ENCODE measurements at regions not wholly inside any gene's neighbourhood (a gene's known extent, or its start where the extent isn't known, plus 50 kb on each side); places are given as distances from the start of the nearest gene placed in this dataset.
A peak's percentile ranks its signal among the peaks of the same experiment; 100 is the strongest.

DNA sequence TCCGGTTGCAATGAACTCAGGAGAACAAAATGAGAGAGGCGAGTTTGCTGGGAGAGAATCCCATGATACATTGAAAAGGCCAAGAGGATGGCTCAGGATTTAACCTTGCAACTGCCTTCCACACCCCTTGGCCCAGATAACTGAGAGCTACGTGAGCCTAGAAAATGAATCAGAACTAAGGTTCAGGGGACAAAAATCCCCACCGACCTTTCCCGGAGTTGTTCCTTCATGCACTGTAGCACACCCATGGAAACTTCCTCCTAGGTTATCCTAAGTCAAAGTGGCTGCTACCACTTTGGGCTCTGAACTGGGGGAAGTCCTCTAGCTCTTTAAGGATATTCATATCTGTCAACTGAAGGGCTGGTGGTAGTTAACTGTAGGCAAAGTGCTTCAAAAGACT is 58.3 kb upstream of the SLC4A7 start (continued):
- TF ChIP-seq, protein P1, sequence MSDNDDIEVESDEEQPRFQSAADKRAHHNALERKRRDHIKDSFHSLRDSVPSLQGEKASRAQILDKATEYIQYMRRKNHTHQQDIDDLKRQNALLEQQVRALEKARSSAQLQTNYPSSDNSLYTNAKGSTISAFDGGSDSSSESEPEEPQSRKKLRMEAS (IDR thresholded peaks at IDR 0.05): no peak
- TF ChIP-seq, protein P2, sequence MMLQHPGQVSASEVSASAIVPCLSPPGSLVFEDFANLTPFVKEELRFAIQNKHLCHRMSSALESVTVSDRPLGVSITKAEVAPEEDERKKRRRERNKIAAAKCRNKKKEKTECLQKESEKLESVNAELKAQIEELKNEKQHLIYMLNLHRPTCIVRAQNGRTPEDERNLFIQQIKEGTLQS (IDR thresholded peaks at IDR 0.05): no peak
- TF ChIP-seq POLR2AphosphoS5 (IDR thresholded peaks at IDR 0.05; ENCODE audit: low read depth, low read length) (no peak), EGR1 (IDR thresholded peaks at IDR 0.05; ENCODE audit: low read depth) (no peak)

DNA sequence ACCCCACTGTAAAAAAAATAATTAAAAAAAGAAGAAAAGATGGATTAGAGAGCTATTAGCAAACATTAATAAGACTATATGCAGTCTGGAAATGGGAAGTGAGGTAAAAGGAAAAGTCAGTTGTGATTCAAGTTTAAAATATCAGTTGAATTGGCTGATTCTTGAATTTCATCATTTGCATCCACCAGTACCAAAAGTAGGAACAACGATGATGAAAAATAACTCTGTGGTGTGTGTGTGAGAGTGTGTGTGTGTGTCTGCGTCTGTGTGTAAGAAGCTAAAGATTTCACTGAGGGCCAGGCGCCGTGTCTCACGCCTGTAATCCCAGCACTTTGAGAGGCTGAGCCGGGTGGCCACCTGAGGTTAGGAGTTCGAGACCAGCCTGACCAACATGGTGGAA is 56.0 kb upstream of the SLC4A7 start:
- Histone ChIP-seq H3K4me3 (replicated peaks in 1 of 2; ENCODE audit: low read depth in 1 of 2, low read length in 2 of 2) (no peak overlapping the region), H3K79me2 (ENCODE audit: insufficient read depth, low read length) (no peaks in the 10 kb centered on the region), H3K27ac (ENCODE audit: low read depth, low read length) (no peak overlapping the region), H3K9ac (ENCODE audit: low read length) (no peak overlapping the region), H2AFZ (ENCODE audit: low read depth, low read length, poor library complexity, severe bottlenecking) (peak overlapping the region; percentile 22), H3K36me3 (ENCODE audit: control insufficient read depth in 1 of 2, insufficient read depth in 2 of 2, low read length in 2 of 2) (no peaks in the 10 kb centered on the region), H3K9me3 (ENCODE audit: control insufficient read depth in 1 of 2, insufficient read depth in 1 of 2, low read depth in 1 of 2, low read length in 2 of 2) (no peaks in the 10 kb centered on the region), H3K4me1 (ENCODE audit: control insufficient read depth in 1 of 2, insufficient read depth in 2 of 2, low read length in 2 of 2) (peaks cover 13 to 27% of the 10 kb centered on the region in 2 experiments), H4K20me1 (ENCODE audit: insufficient read depth) (no peaks in the 10 kb centered on the region), H3K4me2 (ENCODE audit: low read length) (no peak overlapping the region), H3K9me2 (ENCODE audit: insufficient read depth) (no peaks in the 10 kb centered on the region), H3K27me3 (ENCODE audit: insufficient read depth, low read length) (no peaks in the 10 kb centered on the region)
- BruUV-seq (replicated peaks): no TSS peak
- intact Hi-C loops (cut with micrococcal nuclease): no loop called here
- ChIA-PET CTCF (no interaction called here), RAD21 (ENCODE audit: low non-redundant PET in 1 of 2, low total read pairs in 2 of 2, uncharacterized antibody in 2 of 2, unreplicated experiment in 2 of 2) (no interaction called here), POLR2A (no interaction called here)
- DNase-seq (ENCODE audit: low read depth, low spot score): no peak
- no peak for ATAC-seq
- TF ChIP-seq RAD21 (IDR thresholded peaks at IDR 0.05; ENCODE audit: low read depth) (no peak), JUND (IDR thresholded peaks at IDR 0.05) (no peak), SP1 (IDR thresholded peaks at IDR 0.05; ENCODE audit: low read depth) (no peak), ZFX (IDR thresholded peaks at IDR 0.05) (no peak), EZH2phosphoT487 (IDR thresholded peaks at IDR 0.05; ENCODE audit: borderline replicate concordance) (no peak), SIN3A (IDR thresholded peaks at IDR 0.05; ENCODE audit: low read depth) (no peak), POLR2AphosphoS5 (IDR thresholded peaks at IDR 0.05; ENCODE audit: low read depth, low read length) (no peak), CEBPB (IDR thresholded peaks at IDR 0.05; ENCODE audit: low read depth) (no peak), YY1 (IDR thresholded peaks at IDR 0.05; ENCODE audit: extremely low read depth, insufficient replicate concordance, low read depth, low read length) (no peak), ZNF274 (IDR thresholded peaks at IDR 0.05; ENCODE audit: low read depth, low read length) (no peak), POLR2A (IDR thresholded peaks at IDR 0.05; ENCODE audit: borderline replicate concordance, extremely low read depth, insufficient read depth, insufficient read length) (no peak)
- TF ChIP-seq, protein P1 (IDR thresholded peaks at IDR 0.05): no peak
- TF ChIP-seq, protein P3, sequence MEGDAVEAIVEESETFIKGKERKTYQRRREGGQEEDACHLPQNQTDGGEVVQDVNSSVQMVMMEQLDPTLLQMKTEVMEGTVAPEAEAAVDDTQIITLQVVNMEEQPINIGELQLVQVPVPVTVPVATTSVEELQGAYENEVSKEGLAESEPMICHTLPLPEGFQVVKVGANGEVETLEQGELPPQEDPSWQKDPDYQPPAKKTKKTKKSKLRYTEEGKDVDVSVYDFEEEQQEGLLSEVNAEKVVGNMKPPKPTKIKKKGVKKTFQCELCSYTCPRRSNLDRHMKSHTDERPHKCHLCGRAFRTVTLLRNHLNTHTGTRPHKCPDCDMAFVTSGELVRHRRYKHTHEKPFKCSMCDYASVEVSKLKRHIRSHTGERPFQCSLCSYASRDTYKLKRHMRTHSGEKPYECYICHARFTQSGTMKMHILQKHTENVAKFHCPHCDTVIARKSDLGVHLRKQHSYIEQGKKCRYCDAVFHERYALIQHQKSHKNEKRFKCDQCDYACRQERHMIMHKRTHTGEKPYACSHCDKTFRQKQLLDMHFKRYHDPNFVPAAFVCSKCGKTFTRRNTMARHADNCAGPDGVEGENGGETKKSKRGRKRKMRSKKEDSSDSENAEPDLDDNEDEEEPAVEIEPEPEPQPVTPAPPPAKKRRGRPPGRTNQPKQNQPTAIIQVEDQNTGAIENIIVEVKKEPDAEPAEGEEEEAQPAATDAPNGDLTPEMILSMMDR (IDR thresholded peaks at IDR 0.05 in 2 of 3, conservative IDR thresholded peaks at IDR 0.05 in 1 of 3; ENCODE audit: borderline replicate concordance in 1 of 3, insufficient read depth in 1 of 3, low read depth in 2 of 3, low read length in 2 of 3): no peak
